Panc1 (cell line): ENCODE measurements at regions not wholly inside any gene's neighbourhood (a gene's known extent, or its start where the extent isn't known, plus 50 kb on each side); places are given as distances from the start of the nearest gene placed in this dataset.

Experiments
- CTCF ChIP-seq: fragments of 450-650 bp; IDR thresholded peaks from 2 replicates; pipeline ENCODE4 v1.5.1; 2017; ENCODE audit warnings: mild to moderate bottlenecking
- POLR2AphosphoS5 ChIP-seq: IDR thresholded peaks from 2 replicates; pipeline ENCODE4 v1.6.1; 2012; ENCODE audit warnings: mild to moderate bottlenecking, low read depth, low read length, moderate library complexity
- REST ChIP-seq, 2 experiments: IDR thresholded peaks; 2 replicates each; pipeline ENCODE4 v1.6.1; 2011 to 2012; ENCODE audit warnings: low read depth in 2 of 2, control low read depth in 1 of 2, low read length in 1 of 2, mild to moderate bottlenecking in 1 of 2, moderate library complexity in 1 of 2; ENCODE audit not compliant: insufficient read depth in 1 of 2
- SIN3A ChIP-seq: IDR thresholded peaks from 2 replicates; pipeline ENCODE4 v1.6.1; 2012; ENCODE audit warnings: low read depth, mild to moderate bottlenecking, low read length, moderate library complexity, borderline replicate concordance; ENCODE audit not compliant: insufficient read depth
- TCF7L2 ChIP-seq: IDR thresholded peaks from 2 replicates; pipeline ENCODE4 v1.6.1; 2011; ENCODE audit warnings: mild to moderate bottlenecking, low read depth, low read length, inconsistent platforms

- TF ChIP-seq POLR2AphosphoS5 (no peak), CTCF (no peak), REST (IDR thresholded peaks at IDR 0.05; ENCODE audit: insufficient read depth in 1 of 2, low read depth in 2 of 2, low read length in 1 of 2) (no peak), SIN3A (no peak), TCF7L2 (no peak)
These were observed 156.4 kb downstream of the C16orf95 start for GRCh38 chr16:87160701-87161337.
